HG03280 (cell line): ENCODE measurements at regions not wholly inside any gene's neighbourhood (a gene's known extent, or its start where the extent isn't known, plus 50 kb on each side); places are given as distances from the start of the nearest gene placed in this dataset.
"Not testable (repeated sequence)": the region's sequence is repeated elsewhere in the genome, so short reads cannot be mapped to it uniquely, and the experiment has no call there.

Source experiments
- ATAC-seq: cut with Tn5 transposase; IDR thresholded peaks from one replicate; pipeline ENCODE4 v1.9.1; 2021; ENCODE audit warnings: mild to moderate bottlenecking, moderate library complexity; ENCODE audit not compliant: unreplicated experiment

- no peak for ATAC-seq
Observed at GRCh38 chr18:38886235-38886634, 1320.6 kb upstream of the CELF4 start.

GRCh38 chr18:38884050-38884449 lies 1318.5 kb upstream of the CELF4 start:
- no peak for ATAC-seq

- ATAC-seq, result no peak
Observed at GRCh38 chr18:38883111-38883510, 1317.5 kb upstream of the CELF4 start.

GRCh38 chr18:38879871-38880270 lies 1314.3 kb upstream of the CELF4 start:
- no peak for ATAC-seq

- no peak for ATAC-seq
Observed at GRCh38 chr18:38872342-38872741, 1306.7 kb upstream of the CELF4 start.

GRCh38 chr18:38868757-38869156 lies 1303.2 kb upstream of the CELF4 start:
- no peak for ATAC-seq

- ATAC-seq, result no peak
Observed at GRCh38 chr18:38867680-38868079, 1302.1 kb upstream of the CELF4 start.

- no peak for ATAC-seq
Observed at GRCh38 chr18:38851526-38851925, 1285.9 kb upstream of the CELF4 start.

GRCh38 chr18:38847326-38847725 lies 1281.7 kb upstream of the CELF4 start:
- no peak for ATAC-seq

- ATAC-seq, result no peak
Observed at GRCh38 chr18:38843291-38843690, 1277.7 kb upstream of the CELF4 start.

GRCh38 chr18:38826247-38826646 lies 1260.6 kb upstream of the CELF4 start:
- ATAC-seq, result no peak

GRCh38 chr18:38811209-38811608 lies 1245.6 kb upstream of the CELF4 start:
- ATAC-seq, result no peak

- no peak for ATAC-seq
Observed at GRCh38 chr18:38810789-38811188, 1245.2 kb upstream of the CELF4 start.

GRCh38 chr18:38807915-38808314 lies 1242.3 kb upstream of the CELF4 start:
- ATAC-seq, result no peak

- no peak for ATAC-seq
Observed at GRCh38 chr18:38805256-38805655, 1239.7 kb upstream of the CELF4 start.

GRCh38 chr18:38801640-38802039 lies 1236.0 kb upstream of the CELF4 start:
- no peak for ATAC-seq

- ATAC-seq, result no peak
Observed at GRCh38 chr18:38796762-38797161, 1231.2 kb upstream of the CELF4 start.

- no peak for ATAC-seq
Observed at GRCh38 chr18:38792731-38793130, 1227.1 kb upstream of the CELF4 start.

GRCh38 chr18:38790786-38791185 lies 1225.2 kb upstream of the CELF4 start:
- no peak for ATAC-seq

GRCh38 chr18:38790303-38790702 lies 1224.7 kb upstream of the CELF4 start:
- no peak for ATAC-seq

GRCh38 chr18:38789141-38789540 lies 1223.5 kb upstream of the CELF4 start:
- no peak for ATAC-seq

- ATAC-seq, result no peak
Observed at GRCh38 chr18:38786906-38787305, 1221.3 kb upstream of the CELF4 start.

- not testable (repeated sequence) for ATAC-seq
Observed at GRCh38 chr18:38771620-38772019, 1206.0 kb upstream of the CELF4 start.

- no peak for ATAC-seq
Observed at GRCh38 chr18:38768504-38768903, 1202.9 kb upstream of the CELF4 start.
